ENCODE measurements at regions not wholly inside any gene's neighbourhood (a gene's known extent, or its start where the extent isn't known, plus 50 kb on each side); places are given as distances from the start of the nearest gene placed in this dataset.

GRCh38 chr13:111448504-111448903, 128.1 kb downstream of the TEX29 start:
- TF ChIP-seq CTCF (IDR thresholded peaks at IDR 0.05 in 4 of 5, conservative IDR thresholded peaks at IDR 0.05 in 1 of 5) (no peak), POLR2A (IDR thresholded peaks at IDR 0.05) (no peak)
